ENCODE measurements at regions not wholly inside any gene's neighbourhood (a gene's known extent, or its start where the extent isn't known, plus 50 kb on each side); places are given as distances from the start of the nearest gene placed in this dataset.
A peak's percentile ranks its signal among the peaks of the same experiment; 100 is the strongest.

GRCh38 chr18:8942021-8942908 lies 160.2 kb upstream of the NDUFV2 start:
- intact Hi-C loops (cut with micrococcal nuclease), result no loop called here
- no peak for ATAC-seq
- no peak for DNase-seq

GRCh38 chr18:8942909-8943545 lies 159.5 kb upstream of the NDUFV2 start:
- intact Hi-C loops (cut with micrococcal nuclease), result no loop called here
- ATAC-seq (no peak), DNase-seq (no peak)

- intact Hi-C loops (cut with micrococcal nuclease), result no loop called here
- DNase-seq (no peak), ATAC-seq (peak; percentile 94)
Observed at GRCh38 chr18:8943900-8944870, 158.3 kb upstream of the NDUFV2 start.

- ATAC-seq (no peak), DNase-seq (no peak)
- intact Hi-C loops (cut with micrococcal nuclease), result no loop called here
Observed at GRCh38 chr18:8944871-8945245, 157.6 kb upstream of the NDUFV2 start.

GRCh38 chr18:8945514-8945913 lies 157.0 kb upstream of the NDUFV2 start:
- DNase-seq, result no peak
- ATAC-seq, result no peak
- intact Hi-C loops (cut with micrococcal nuclease), result no loop called here

- ATAC-seq (no peak), DNase-seq (no peak)
- intact Hi-C loops (cut with micrococcal nuclease), result no loop called here
Observed at GRCh38 chr18:8946066-8946838, 156.2 kb upstream of the NDUFV2 start.

- intact Hi-C loops (cut with micrococcal nuclease), result no loop called here
- ATAC-seq, result no peak
- DNase-seq, result no peak
Observed at GRCh38 chr18:8947566-8947965, 154.9 kb upstream of the NDUFV2 start.

- intact Hi-C loops (cut with micrococcal nuclease), result no loop called here
- ATAC-seq (no peak), DNase-seq (no peak)
Observed at GRCh38 chr18:8948011-8948410, 154.5 kb upstream of the NDUFV2 start.

GRCh38 chr18:8948471-8949149 lies 153.9 kb upstream of the NDUFV2 start:
- intact Hi-C loops (cut with micrococcal nuclease), result no loop called here
- ATAC-seq, result no peak

GRCh38 chr18:8949206-8949605 lies 153.3 kb upstream of the NDUFV2 start:
- no peak for ATAC-seq
- DNase-seq, result no peak
- intact Hi-C loops (cut with micrococcal nuclease), result no loop called here

More at GRCh38 chr18:8948471-8949149, 153.9 kb upstream of the NDUFV2 start:
- no peak for DNase-seq

GRCh38 chr18:8951491-8951890 lies 151.0 kb upstream of the NDUFV2 start:
- ATAC-seq (no peak), DNase-seq (no peak)
- intact Hi-C loops (cut with micrococcal nuclease), result no loop called here

- no peak for ATAC-seq
- intact Hi-C loops (cut with micrococcal nuclease), result no loop called here
- no peak for DNase-seq
Observed at GRCh38 chr18:8952174-8952573, 150.3 kb upstream of the NDUFV2 start.

GRCh38 chr18:8952769-8953760 lies 149.4 kb upstream of the NDUFV2 start:
- DNase-seq (no peak), ATAC-seq (no peak)
- intact Hi-C loops (cut with micrococcal nuclease), result no loop called here

- no peak for ATAC-seq
- intact Hi-C loops (cut with micrococcal nuclease), result no loop called here
- DNase-seq, result no peak
Observed at GRCh38 chr18:8957731-8958130, 144.8 kb upstream of the NDUFV2 start.

- DNase-seq, result no peak
- ATAC-seq, result no peak
- intact Hi-C loops (cut with micrococcal nuclease), result no loop called here
Observed at GRCh38 chr18:8958660-8959059, 143.8 kb upstream of the NDUFV2 start.

- DNase-seq (no peak), ATAC-seq (no peak)
- intact Hi-C loops (cut with micrococcal nuclease), result no loop called here
Observed at GRCh38 chr18:8959551-8960135, 142.9 kb upstream of the NDUFV2 start.
